ENCODE measurements at regions not wholly inside any gene's neighbourhood (a gene's known extent, or its start where the extent isn't known, plus 50 kb on each side); places are given as distances from the start of the nearest gene placed in this dataset.
"Not testable (repeated sequence)": the region's sequence is repeated elsewhere in the genome, so short reads cannot be mapped to it uniquely, and the experiment has no call there.

GRCh38 chr5:1998716-1999317, 116.1 kb upstream of the IRX4 start:
- no peak for DNase-seq

GRCh38 chr5:1998348-1998669, 115.6 kb upstream of the IRX4 start:
- DNase-seq = no peak

- DNase-seq = no peak
These were observed 115.1 kb upstream of the IRX4 start for GRCh38 chr5:1997640-1998347.

GRCh38 chr5:1995491-1995890, 112.8 kb upstream of the IRX4 start:
- no peak for DNase-seq

- no peak for DNase-seq
These were observed 104.7 kb upstream of the IRX4 start for GRCh38 chr5:1987471-1987870.

GRCh38 chr5:1985781-1986180, 103.1 kb upstream of the IRX4 start:
- no peak for DNase-seq

- DNase-seq = no peak
These were observed 101.4 kb upstream of the IRX4 start for GRCh38 chr5:1983919-1984695.

- no peak for DNase-seq
These were observed 100.7 kb upstream of the IRX4 start for GRCh38 chr5:1983401-1983800.

GRCh38 chr5:1982561-1982960, 99.8 kb upstream of the IRX4 start:
- not testable (repeated sequence) for DNase-seq

- no peak for DNase-seq
These were observed 93.4 kb upstream of the IRX4 start for GRCh38 chr5:1975898-1976765.

GRCh38 chr5:1975406-1975715, 92.6 kb upstream of the IRX4 start:
- no peak for DNase-seq

- no peak for DNase-seq
These were observed 92.0 kb upstream of the IRX4 start for GRCh38 chr5:1974501-1975405.

GRCh38 chr5:1974081-1974480, 91.4 kb upstream of the IRX4 start:
- DNase-seq = no peak

GRCh38 chr5:1973391-1974013, 90.8 kb upstream of the IRX4 start:
- DNase-seq = no peak

- no peak for DNase-seq
These were observed 89.2 kb upstream of the IRX4 start for GRCh38 chr5:1971944-1972343.

- no peak for DNase-seq
These were observed 85.0 kb upstream of the IRX4 start for GRCh38 chr5:1967736-1968135.

- no peak for DNase-seq
These were observed 83.7 kb upstream of the IRX4 start for GRCh38 chr5:1966461-1966860.

- no peak for DNase-seq
These were observed 83.2 kb upstream of the IRX4 start for GRCh38 chr5:1965925-1966324.

- DNase-seq = no peak
These were observed 81.3 kb upstream of the IRX4 start for GRCh38 chr5:1963941-1964451.

GRCh38 chr5:1963358-1963757, 80.6 kb upstream of the IRX4 start:
- no peak for DNase-seq

GRCh38 chr5:1962619-1963355, 80.1 kb upstream of the IRX4 start:
- no peak for DNase-seq
